ENCODE measurements at regions not wholly inside any gene's neighbourhood (a gene's known extent, or its start where the extent isn't known, plus 50 kb on each side); places are given as distances from the start of the nearest gene placed in this dataset.
"Not testable (repeated sequence)": the region's sequence is repeated elsewhere in the genome, so short reads cannot be mapped to it uniquely, and the experiment has no call there.

DNA sequence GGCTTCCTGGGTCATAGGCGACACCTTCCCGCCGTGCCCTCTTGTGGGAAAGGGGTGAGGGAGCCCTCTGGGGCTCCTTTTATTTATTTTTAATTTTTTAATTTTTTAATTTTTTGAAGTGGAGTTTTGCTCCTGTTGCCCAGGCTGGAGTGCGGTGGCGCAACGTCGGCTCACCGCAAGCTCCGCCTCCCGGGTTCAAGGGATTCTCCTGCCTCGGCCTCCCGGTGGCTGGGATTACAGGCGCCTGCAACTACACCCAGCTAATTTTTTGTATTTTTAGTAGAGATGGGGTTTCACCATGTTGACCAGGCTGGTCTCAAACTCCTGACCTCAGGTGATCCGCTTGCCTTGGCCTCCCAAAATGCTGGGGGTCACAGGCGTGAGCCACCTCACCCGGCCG, 49.9 kb upstream of the ELFN1 start:
- CTCF ChIA-PET; H3K4me3 ChIP-seq (ENCODE audit: low read depth in 2 of 2, low read length in 1 of 2); H3K9me3 ChIP-seq; H2AFZ ChIP-seq (ENCODE audit: low read depth); POLR2A ChIA-PET; H3K27ac ChIP-seq (ENCODE audit: low read depth in 2 of 2, low read length in 1 of 2); H4K20me1 ChIP-seq (ENCODE audit: insufficient read depth); H3K36me3 ChIP-seq (replicated peaks in 1 of 2; ENCODE audit: control insufficient read depth in 1 of 2, insufficient read depth in 2 of 2, low read length in 1 of 2); H3F3A ChIP-seq (replicated peaks; ENCODE audit: insufficient read depth); H3K9ac ChIP-seq; H3K79me2 ChIP-seq (ENCODE audit: insufficient read depth); DNase-seq; H3K4me2 ChIP-seq; H3K4me1 ChIP-seq (ENCODE audit: control insufficient read depth in 1 of 2, insufficient read depth in 2 of 2, low read depth in 1 of 2, low read length in 1 of 2); H3K9me2 ChIP-seq: not testable (repeated sequence)
- WGBS (ENCODE audit: low lambda C conversion rate), result 81% methylated on average over 17 of the region's 17 CpGs
- H3K27me3 ChIP-seq (ENCODE audit: insufficient read depth), result peaks cover 13% of the 10 kb centered on the region; the same call in 1 of the 2 replicates

DNA sequence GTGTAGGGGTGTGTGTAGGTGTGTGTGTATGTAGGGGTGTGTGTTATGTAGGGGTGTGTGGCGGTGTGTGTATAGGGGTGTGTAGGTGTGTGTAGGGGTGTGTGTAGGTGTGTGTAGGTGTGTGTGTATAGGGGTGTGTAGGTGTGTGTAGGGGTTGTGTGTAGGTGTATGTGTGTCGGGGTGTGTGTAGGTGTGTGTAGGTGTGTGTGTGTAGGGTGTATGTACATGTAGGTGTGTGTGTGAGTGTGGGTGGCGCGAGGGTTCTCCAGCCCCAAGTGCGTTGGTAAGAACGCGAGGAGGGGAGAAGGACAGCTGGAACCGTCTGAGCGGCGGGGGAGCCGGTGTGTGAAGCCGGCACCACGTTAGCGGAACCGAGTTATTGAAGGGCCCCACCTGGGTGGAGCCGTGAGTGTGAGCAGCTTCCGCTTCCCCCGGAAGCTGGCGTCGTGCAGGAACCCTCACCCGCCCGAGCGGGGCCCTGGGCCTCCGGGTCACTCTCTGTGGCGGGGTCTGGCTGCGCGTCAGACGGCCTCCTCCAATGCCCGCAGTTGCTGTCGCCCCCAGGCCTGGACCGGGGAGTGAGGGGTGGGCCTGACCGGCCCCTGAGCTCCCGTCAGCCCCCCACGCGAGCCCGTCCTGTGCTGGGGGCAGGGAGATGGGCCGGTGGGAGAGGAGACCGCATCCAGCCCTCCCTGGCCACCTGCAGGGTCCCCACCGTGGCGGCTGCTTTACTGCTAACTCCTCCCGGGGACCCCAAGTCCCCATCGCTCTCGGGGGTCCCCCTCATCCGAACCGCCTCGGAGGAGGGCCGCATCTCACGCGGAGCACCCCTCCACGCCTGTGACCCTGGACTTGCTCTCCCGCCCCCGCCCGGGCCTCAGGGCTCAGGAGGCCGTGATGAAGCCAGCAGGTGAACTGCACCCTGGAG, 49.6 kb upstream of the PSMG3 start:
- peak; percentile 46 for DNase-seq
- H4K20me1 ChIP-seq (ENCODE audit: insufficient read depth), result no peaks in the 10 kb centered on the region
- H3K27me3 ChIP-seq (ENCODE audit: insufficient read depth), result peaks cover 13% of the 10 kb centered on the region; the same call in 1 of the 2 replicates
- no peaks in the 10 kb centered on the region for H3F3A ChIP-seq (replicated peaks; ENCODE audit: insufficient read depth)
- no peak overlapping the region for H3K4me2 ChIP-seq
- H3K27ac ChIP-seq (ENCODE audit: low read depth in 2 of 2, low read length in 1 of 2), result no peak overlapping the region
- H3K79me2 ChIP-seq (ENCODE audit: insufficient read depth), result no peaks in the 10 kb centered on the region
- no peak overlapping the region for H2AFZ ChIP-seq (ENCODE audit: low read depth)
- POLR2A ChIA-PET, result no interaction called here
- no peak overlapping the region for H3K9ac ChIP-seq
- H3K9me3 ChIP-seq, result no peaks in the 10 kb centered on the region
- TF ChIP-seq FOXM1 (IDR thresholded peaks at IDR 0.05; ENCODE audit: low read depth), result no peak
- TF ChIP-seq NRF1 (IDR thresholded peaks at IDR 0.05; ENCODE audit: low read depth, low read length), result no peak
- TF ChIP-seq MEF2A (IDR thresholded peaks at IDR 0.05; ENCODE audit: borderline replicate concordance, low read depth), result no peak
- TF ChIP-seq SIN3A (IDR thresholded peaks at IDR 0.05; ENCODE audit: borderline replicate concordance, low read depth, low read length), result no peak
- TF ChIP-seq MXI1 (IDR thresholded peaks at IDR 0.05; ENCODE audit: low read depth, low read length), result no peak
- no peak for TF ChIP-seq TEAD4 (IDR thresholded peaks at IDR 0.05; ENCODE audit: borderline replicate concordance, insufficient read depth)
- TF ChIP-seq TCF12 (IDR thresholded peaks at IDR 0.05), result no peak
- TF ChIP-seq TAF1 (IDR thresholded peaks at IDR 0.05; ENCODE audit: borderline replicate concordance, low read depth, low read length), result no peak
- no peak for TF ChIP-seq FOXJ3 (CRISPR knock-in tag; IDR thresholded peaks at IDR 0.05)
- no peak for TF ChIP-seq RFX5 (IDR thresholded peaks at IDR 0.05; ENCODE audit: low read length)
- TF ChIP-seq GABPA (IDR thresholded peaks at IDR 0.05; ENCODE audit: low read depth), result no peak
- TF ChIP-seq NFIC (IDR thresholded peaks at IDR 0.05; ENCODE audit: borderline replicate concordance), result no peak
- no peak for TF ChIP-seq RXRA (IDR thresholded peaks at IDR 0.05; ENCODE audit: borderline replicate concordance, low read depth)
- no peak for TF ChIP-seq IRF3 (IDR thresholded peaks at IDR 0.05; ENCODE audit: low read depth, low read length)
- TF ChIP-seq, protein P1, sequence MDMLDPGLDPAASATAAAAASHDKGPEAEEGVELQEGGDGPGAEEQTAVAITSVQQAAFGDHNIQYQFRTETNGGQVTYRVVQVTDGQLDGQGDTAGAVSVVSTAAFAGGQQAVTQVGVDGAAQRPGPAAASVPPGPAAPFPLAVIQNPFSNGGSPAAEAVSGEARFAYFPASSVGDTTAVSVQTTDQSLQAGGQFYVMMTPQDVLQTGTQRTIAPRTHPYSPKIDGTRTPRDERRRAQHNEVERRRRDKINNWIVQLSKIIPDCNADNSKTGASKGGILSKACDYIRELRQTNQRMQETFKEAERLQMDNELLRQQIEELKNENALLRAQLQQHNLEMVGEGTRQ (IDR thresholded peaks at IDR 0.05; ENCODE audit: borderline replicate concordance, low read depth, low read length), result no peak
- no peak overlapping the region for H3K4me3 ChIP-seq (ENCODE audit: low read depth in 2 of 2, low read length in 1 of 2)
- H3K36me3 ChIP-seq (replicated peaks in 1 of 2; ENCODE audit: control insufficient read depth in 1 of 2, insufficient read depth in 2 of 2, low read length in 1 of 2), result no peaks in the 10 kb centered on the region
- no peaks in the 10 kb centered on the region for H3K9me2 ChIP-seq
- WGBS (ENCODE audit: low lambda C conversion rate), result 85% methylated on average over 23 of the region's 54 CpGs
- H3K4me1 ChIP-seq (ENCODE audit: control insufficient read depth in 1 of 2, insufficient read depth in 2 of 2, low read depth in 1 of 2, low read length in 1 of 2), result peaks cover 0 to 7% of the 10 kb centered on the region in 2 experiments; a peak in 1 of 4 replicates
- CTCF ChIA-PET, result no interaction called here

All from SK-N-SH (cell line).